Tibial nerve (tissue), 4 donors: ENCODE measurements at regions not wholly inside any gene's neighbourhood (a gene's known extent, or its start where the extent isn't known, plus 50 kb on each side); places are given as distances from the start of the nearest gene placed in this dataset.

Source experiments
- CTCF ChIP-seq, 5 experiments: fragments of 200-600 bp in 3 of 5; fragments of 450-650 bp in 2 of 5; sonication (generic) in 3 of 5; IDR thresholded peaks; one replicate each; pipeline ENCODE4 v1.5.1; 2016 to 2019; ENCODE audit warnings: antibody characterized with exemption in 5 of 5, mild to moderate bottlenecking in 3 of 5, moderate library complexity in 2 of 5
- EP300 ChIP-seq, 2 donors: sonication (generic); formaldehyde crosslinking; IDR thresholded peaks; one replicate each; pipeline ENCODE4 v1.6.1; 2017; ENCODE audit warnings: antibody characterized with exemption in 2 of 2, mild to moderate bottlenecking in 1 of 2
- POLR2A ChIP-seq, 2 donors: fragments of 450-650 bp; IDR thresholded peaks; one replicate each; pipeline ENCODE4 v1.6.1; 2017; ENCODE audit warnings: antibody characterized with exemption in 2 of 2, mild to moderate bottlenecking in 2 of 2, moderate library complexity in 2 of 2

- TF ChIP-seq CTCF (IDR thresholded peaks at IDR 0.05) = no peak
- TF ChIP-seq EP300 (IDR thresholded peaks at IDR 0.05) = no peak
- TF ChIP-seq POLR2A (IDR thresholded peaks at IDR 0.05) = no peak
Measured at GRCh38 chr3:168998792-168999191, 664.7 kb downstream of the MECOM start.
